ENCODE measurements at regions not wholly inside any gene's neighbourhood (a gene's known extent, or its start where the extent isn't known, plus 50 kb on each side); places are given as distances from the start of the nearest gene placed in this dataset.

- no peak for DNase-seq (ENCODE audit: low read depth)
- no peak overlapping the region for H3K4me3 ChIP-seq (replicated peaks; ENCODE audit: low read depth, low read length)
- no peak for TF ChIP-seq CTCF (IDR thresholded peaks at IDR 0.05; ENCODE audit: low read length, missing control alignments)
Measured at GRCh38 chr20:48201885-48202284, 416.6 kb upstream of the SULF2 start.

- no peak for TF ChIP-seq CTCF (IDR thresholded peaks at IDR 0.05; ENCODE audit: low read length, missing control alignments)
- DNase-seq (ENCODE audit: low read depth) = no peak
- no peak overlapping the region for H3K4me3 ChIP-seq (replicated peaks; ENCODE audit: low read depth, low read length)
Measured at GRCh38 chr20:48201188-48201587, 415.9 kb upstream of the SULF2 start.

GRCh38 chr20:48198929-48199451 is 413.7 kb upstream of the SULF2 start:
- DNase-seq (ENCODE audit: low read depth) = peak; percentile 16
- no peak for TF ChIP-seq CTCF (IDR thresholded peaks at IDR 0.05; ENCODE audit: low read length, missing control alignments)
- H3K4me3 ChIP-seq (replicated peaks; ENCODE audit: low read depth, low read length) = no peak overlapping the region

- H3K4me3 ChIP-seq (replicated peaks; ENCODE audit: low read depth, low read length) = no peak overlapping the region
- TF ChIP-seq CTCF (IDR thresholded peaks at IDR 0.05; ENCODE audit: low read length, missing control alignments) = no peak
- DNase-seq (ENCODE audit: low read depth) = no peak
Measured at GRCh38 chr20:48197066-48197465, 411.8 kb upstream of the SULF2 start.

GRCh38 chr20:48196486-48196885 is 411.2 kb upstream of the SULF2 start:
- no peak for TF ChIP-seq CTCF (IDR thresholded peaks at IDR 0.05; ENCODE audit: low read length, missing control alignments)
- no peak overlapping the region for H3K4me3 ChIP-seq (replicated peaks; ENCODE audit: low read depth, low read length)
- no peak for DNase-seq (ENCODE audit: low read depth)

- DNase-seq (ENCODE audit: low read depth) = no peak
- no peak overlapping the region for H3K4me3 ChIP-seq (replicated peaks; ENCODE audit: low read depth, low read length)
- no peak for TF ChIP-seq CTCF (IDR thresholded peaks at IDR 0.05; ENCODE audit: low read length, missing control alignments)
Measured at GRCh38 chr20:48196001-48196400, 410.7 kb upstream of the SULF2 start.

GRCh38 chr20:48195121-48195870 is 410.0 kb upstream of the SULF2 start:
- no peak for TF ChIP-seq CTCF (IDR thresholded peaks at IDR 0.05; ENCODE audit: low read length, missing control alignments)
- DNase-seq (ENCODE audit: low read depth) = no peak
- H3K4me3 ChIP-seq (replicated peaks; ENCODE audit: low read depth, low read length) = no peak overlapping the region

Measured in fibroblast of pulmonary artery (primary cell).